Mesenchymal stem cell (in vitro differentiated cells and primary cell): ENCODE measurements at regions not wholly inside any gene's neighbourhood (a gene's known extent, or its start where the extent isn't known, plus 50 kb on each side); places are given as distances from the start of the nearest gene placed in this dataset.

Experiments
- DNase-seq: peaks from one replicate; pipeline ENCODE4 v3.0.0-alpha.2; 2013
- H2AFZ ChIP-seq: one replicate; pipeline ENCODE4 v1.6.1; 2013; ENCODE audit warnings: low read depth, mild to moderate bottlenecking, control low read depth, inconsistent platforms, low read length, moderate library complexity
- H2AK5ac ChIP-seq: 2 replicates; pipeline ENCODE4 v1.6.1; 2013; ENCODE audit warnings: low read length, moderate library complexity, mild to moderate bottlenecking, inconsistent platforms; ENCODE audit not compliant: severe bottlenecking
- H2BK120ac ChIP-seq: one replicate; pipeline ENCODE4 v1.6.1; 2013; ENCODE audit warnings: low read depth, mild to moderate bottlenecking, inconsistent platforms, low read length, moderate library complexity
- H2BK12ac ChIP-seq, 2 experiments: one replicate each; pipeline ENCODE4 v1.6.1; 2013; ENCODE audit warnings: inconsistent platforms in 2 of 2, low read length in 2 of 2, mild to moderate bottlenecking in 2 of 2, moderate library complexity in 2 of 2, control low read depth in 1 of 2
- H2BK15ac ChIP-seq: one replicate; pipeline ENCODE4 v1.6.1; 2013; ENCODE audit warnings: mild to moderate bottlenecking, low read depth, inconsistent platforms; ENCODE audit not compliant: poor library complexity, severe bottlenecking
- H2BK5ac ChIP-seq: 2 replicates; pipeline ENCODE4 v1.6.1; 2013; ENCODE audit warnings: low read depth, mild to moderate bottlenecking, low read length, control low read depth, inconsistent platforms; ENCODE audit not compliant: poor library complexity, severe bottlenecking
- H3K14ac ChIP-seq, 2 experiments: one replicate each; pipeline ENCODE4 v1.6.1; 2013; ENCODE audit warnings: inconsistent platforms in 2 of 2, low read length in 2 of 2, control low read depth in 1 of 2, mild to moderate bottlenecking in 1 of 2, moderate library complexity in 1 of 2
- H3K18ac ChIP-seq, 2 experiments: one replicate each; pipeline ENCODE4 v1.6.1; 2013; ENCODE audit warnings: inconsistent platforms in 2 of 2, low read length in 2 of 2, control low read depth in 1 of 2, low read depth in 1 of 2, mild to moderate bottlenecking in 1 of 2
- H3K23ac ChIP-seq, 2 experiments: one replicate each; pipeline ENCODE4 v1.6.1; 2013; ENCODE audit warnings: inconsistent platforms in 2 of 2, low read length in 2 of 2, mild to moderate bottlenecking in 2 of 2, moderate library complexity in 2 of 2, control low read depth in 1 of 2
- H3K27ac ChIP-seq: 2 replicates; pipeline ENCODE4 v1.5.1; 2013; ENCODE audit warnings: mild to moderate bottlenecking, moderate library complexity, low read length, control low read depth, inconsistent platforms; ENCODE audit not compliant: poor library complexity, severe bottlenecking
- H3K27me3 ChIP-seq, 2 experiments: 2 replicates each; pipeline versions ENCODE4 v1.6.1 to v1.7.0; 2013; ENCODE audit warnings: low read length in 2 of 2, mild to moderate bottlenecking in 2 of 2, moderate library complexity in 2 of 2, control low read depth in 1 of 2, inconsistent platforms in 1 of 2; ENCODE audit not compliant: control insufficient read depth in 1 of 2, insufficient read depth in 1 of 2
- H3K36me3 ChIP-seq, 2 experiments: 2 replicates each; pipeline versions ENCODE4 v1.6.1 to v1.7.0; 2013; ENCODE audit warnings: low read length in 2 of 2, control low read depth in 1 of 2, inconsistent platforms in 1 of 2, low read depth in 1 of 2, mild to moderate bottlenecking in 1 of 2; ENCODE audit not compliant: insufficient read depth in 2 of 2, control insufficient read depth in 1 of 2
- H3K4ac ChIP-seq, 2 experiments: one replicate each; pipeline ENCODE4 v1.6.1; 2013; ENCODE audit warnings: inconsistent platforms in 2 of 2, low read length in 2 of 2, mild to moderate bottlenecking in 2 of 2, moderate library complexity in 2 of 2, control low read depth in 1 of 2, low read depth in 1 of 2
- H3K4me1 ChIP-seq: 2 replicates; pipeline ENCODE4 v1.6.1; 2013; ENCODE audit warnings: low read depth, low read length, control low read depth; ENCODE audit not compliant: control insufficient read depth, insufficient read depth
- H3K4me2 ChIP-seq: 2 replicates; pipeline ENCODE4 v1.6.1; 2013; ENCODE audit warnings: low read length, mild to moderate bottlenecking, inconsistent platforms; ENCODE audit not compliant: poor library complexity, severe bottlenecking
- H3K4me3 ChIP-seq, 2 experiments: 2 replicates each; pipeline versions ENCODE4 v1.5.1 to v1.7.0; 2013; ENCODE audit warnings: low read length in 2 of 2, mild to moderate bottlenecking in 2 of 2, control low read depth in 1 of 2, low read depth in 1 of 2; ENCODE audit not compliant: insufficient read depth in 1 of 2
- H3K79me1 ChIP-seq: replicated peaks from 2 replicates; pipeline ENCODE4 v1.6.1; 2013; ENCODE audit warnings: mild to moderate bottlenecking, control low read depth, low read length, inconsistent platforms; ENCODE audit not compliant: poor library complexity, severe bottlenecking
- H3K9ac ChIP-seq: 2 replicates; pipeline ENCODE4 v1.7.0; 2013; ENCODE audit warnings: mild to moderate bottlenecking, low read length, moderate library complexity
- H3K9me3 ChIP-seq: 2 replicates; pipeline ENCODE4 v1.7.0; 2013; ENCODE audit warnings: mild to moderate bottlenecking, low read length; ENCODE audit not compliant: control insufficient read depth
- H4K8ac ChIP-seq: one replicate; pipeline ENCODE4 v1.6.1; 2013; ENCODE audit warnings: inconsistent platforms, mild to moderate bottlenecking, low read length, moderate library complexity
- H4K91ac ChIP-seq: one replicate; pipeline ENCODE4 v1.6.1; 2013; ENCODE audit warnings: mild to moderate bottlenecking, low read length, inconsistent platforms
- WGBS: methylation state at CpG from one replicate; pipeline ENCODE4 v1.1.7; 2013; ENCODE audit warnings: mixed read lengths; 5-methylcytosine and 5-hydroxymethylcytosine counted together

GRCh38 chr2:14180333-14180732, 452.2 kb upstream of the LRATD1 start:
- Histone ChIP-seq H2BK12ac (no peak overlapping the region), H3K9me3 (peaks cover 17% of the 10 kb centered on the region)

GRCh38 chr2:14182227-14182946, 450.1 kb upstream of the LRATD1 start:
- no peak overlapping the region for H3K9ac ChIP-seq
- no peaks in the 10 kb centered on the region for H3K36me3 ChIP-seq
- no peak overlapping the region for H2BK120ac ChIP-seq
- no peaks in the 10 kb centered on the region for H3K4me1 ChIP-seq
- no peak for DNase-seq
- H3K4me2 ChIP-seq = no peak overlapping the region
- no peak overlapping the region for H3K14ac ChIP-seq
- H3K23ac ChIP-seq = no peak overlapping the region
- no peak overlapping the region for H4K8ac ChIP-seq
- no peak overlapping the region for H4K91ac ChIP-seq
- H3K9me3 ChIP-seq = peaks cover 15% of the 10 kb centered on the region
- no peak overlapping the region for H2BK15ac ChIP-seq
- no peak overlapping the region for H2AK5ac ChIP-seq
- no peak overlapping the region for H2BK5ac ChIP-seq
- H2BK12ac ChIP-seq = no peak overlapping the region
- no peak overlapping the region for H2AFZ ChIP-seq
- no peak overlapping the region for H3K27ac ChIP-seq
- no peaks in the 10 kb centered on the region for H3K79me1 ChIP-seq
- H3K18ac ChIP-seq = no peak overlapping the region
- H3K4ac ChIP-seq = no peak overlapping the region
- WGBS = 90% methylated on average over 16 of the region's 16 CpGs
- no peaks in the 10 kb centered on the region for H3K27me3 ChIP-seq
- H3K4me3 ChIP-seq = no peak overlapping the region

More at GRCh38 chr2:14180333-14180732, 452.2 kb upstream of the LRATD1 start:
- Histone ChIP-seq H2AFZ (no peak overlapping the region), H3K4me2 (no peak overlapping the region), H3K36me3 (no peaks in the 10 kb centered on the region), H3K9ac (no peak overlapping the region), H3K79me1 (no peaks in the 10 kb centered on the region), H4K91ac (no peak overlapping the region), H2BK15ac (no peak overlapping the region), H4K8ac (no peak overlapping the region), H3K18ac (no peak overlapping the region), H3K27ac (no peak overlapping the region), H2BK120ac (no peak overlapping the region), H3K14ac (no peak overlapping the region), H3K4me1 (no peaks in the 10 kb centered on the region), H2BK5ac (no peak overlapping the region), H2AK5ac (no peak overlapping the region), H3K4ac (no peak overlapping the region), H3K23ac (no peak overlapping the region), H3K4me3 (no peak overlapping the region), H3K27me3 (no peaks in the 10 kb centered on the region)
- DNase-seq = no peak
- WGBS = 88% methylated on average over 1 of the region's 3 CpGs

GRCh38 chr2:14185906-14186305, 446.6 kb upstream of the LRATD1 start:
- no CpG with 5 or more reads among the region's 2 CpGs for WGBS
- H3K27me3 ChIP-seq = no peaks in the 10 kb centered on the region
- H3K23ac ChIP-seq = no peak overlapping the region
- H3K4me2 ChIP-seq = no peak overlapping the region
- DNase-seq = no peak
- H3K4me3 ChIP-seq = no peak overlapping the region
- H4K91ac ChIP-seq = no peak overlapping the region
- H3K4ac ChIP-seq = no peak overlapping the region
- no peak overlapping the region for H2BK15ac ChIP-seq
- H2BK5ac ChIP-seq = no peak overlapping the region
- H2AFZ ChIP-seq = no peak overlapping the region
- H3K9me3 ChIP-seq = peaks cover 10% of the 10 kb centered on the region
- no peak overlapping the region for H2BK120ac ChIP-seq
- H3K9ac ChIP-seq = no peak overlapping the region
- H3K18ac ChIP-seq = no peak overlapping the region
- H3K4me1 ChIP-seq = no peaks in the 10 kb centered on the region
- H3K27ac ChIP-seq = no peak overlapping the region
- no peak overlapping the region for H4K8ac ChIP-seq
- no peaks in the 10 kb centered on the region for H3K79me1 ChIP-seq
- H3K36me3 ChIP-seq = no peaks in the 10 kb centered on the region
- H3K14ac ChIP-seq = no peak overlapping the region
- no peak overlapping the region for H2AK5ac ChIP-seq
- no peak overlapping the region for H2BK12ac ChIP-seq

GRCh38 chr2:14188446-14188845, 444.1 kb upstream of the LRATD1 start:
- no peaks in the 10 kb centered on the region for H3K4me1 ChIP-seq
- H4K8ac ChIP-seq = no peak overlapping the region
- H3K18ac ChIP-seq = no peak overlapping the region
- H3K9me3 ChIP-seq = peaks cover 9% of the 10 kb centered on the region
- no peak overlapping the region for H3K27ac ChIP-seq
- no peak overlapping the region for H3K4me2 ChIP-seq
- no peak overlapping the region for H3K23ac ChIP-seq
- WGBS = 88% methylated on average over 5 of the region's 6 CpGs
- no peak overlapping the region for H2BK15ac ChIP-seq
- H3K36me3 ChIP-seq = no peaks in the 10 kb centered on the region
- no peak overlapping the region for H3K14ac ChIP-seq
- no peak overlapping the region for H2BK120ac ChIP-seq
- no peak overlapping the region for H2BK12ac ChIP-seq
- no peak overlapping the region for H2BK5ac ChIP-seq
- H3K27me3 ChIP-seq = no peaks in the 10 kb centered on the region
- no peak for DNase-seq
- no peak overlapping the region for H3K9ac ChIP-seq
- no peak overlapping the region for H3K4ac ChIP-seq
- H3K79me1 ChIP-seq = no peaks in the 10 kb centered on the region
- no peak overlapping the region for H3K4me3 ChIP-seq
- H2AFZ ChIP-seq = no peak overlapping the region
- H4K91ac ChIP-seq = no peak overlapping the region
- H2AK5ac ChIP-seq = no peak overlapping the region
